Endothelial cell of umbilical vein (primary cell): ENCODE measurements at regions not wholly inside any gene's neighbourhood (a gene's known extent, or its start where the extent isn't known, plus 50 kb on each side); places are given as distances from the start of the nearest gene placed in this dataset.

ENCODE experiments used
- BruUV-seq: library from RNA; stranded (reverse); fragments of 400-500 nt; replicated peaks from 2 replicates; lab custom pipeline; 2021; lab: Mats Ljungman, UMichigan
- CTCF ChIA-PET: fragments of 300-600, 350-600 bp; sonication (Branson Sonifier 250); formaldehyde crosslinking; loops from one replicate; lab custom pipeline; 2021; ENCODE audit warnings: antibody characterized with exemption, inconsistent platforms; lab: Charles Lee
- POLR2A ChIA-PET: fragments of 300-600, 350-600 bp; sonication (Branson Sonifier 250); formaldehyde crosslinking; loops from one replicate; lab custom pipeline; 2021; ENCODE audit warnings: antibody characterized with exemption, inconsistent platforms; lab: Charles Lee
- DNase-seq: peaks from one replicate; pipeline ENCODE4 v3.0.0-alpha.2; 2011; ENCODE audit warnings: low read depth, low spot score
- FAIRE-seq: peaks from 2 replicates; lab custom pipeline; 2011; peaks lifted over from hg19 to GRCh38; lab: Jason Lieb, UNC
- H2AFZ ChIP-seq: 2 replicates; pipeline ENCODE4 v1.6.0; 2012; ENCODE audit warnings: low read depth, low read length, control low read depth, inconsistent platforms
- H3K27ac ChIP-seq: 2 replicates; pipeline ENCODE4 v1.5.1; 2011; ENCODE audit warnings: low read depth, mild to moderate bottlenecking, control low read depth, low read length, moderate library complexity; ENCODE audit not compliant: insufficient read depth
- H3K27me3 ChIP-seq, 2 experiments: 2 replicates each; pipeline versions ENCODE4 v1.6.0 to v1.6.1; 2011; ENCODE audit warnings: low read length in 2 of 2, mixed read lengths in 1 of 2; ENCODE audit not compliant: control insufficient read depth in 2 of 2, insufficient read depth in 2 of 2
- H3K36me3 ChIP-seq, 2 experiments: 2 replicates in 1 of 2; 3 replicates in 1 of 2; pipeline ENCODE4 v1.5.1; 2011; ENCODE audit warnings: low read length in 2 of 2, mild to moderate bottlenecking in 1 of 2, moderate library complexity in 1 of 2; ENCODE audit not compliant: control insufficient read depth in 2 of 2, insufficient read depth in 2 of 2; ENCODE audit errors: extremely low read depth in 1 of 2
- H3K4me1 ChIP-seq: 3 replicates; pipeline ENCODE4 v1.5.1; 2011; ENCODE audit warnings: mild to moderate bottlenecking, low read length; ENCODE audit not compliant: control insufficient read depth, insufficient read depth; ENCODE audit errors: extremely low read depth
- H3K4me2 ChIP-seq: 2 replicates; pipeline ENCODE4 v1.6.1; 2011; ENCODE audit warnings: low read length, control low read depth, mixed read lengths; ENCODE audit not compliant: insufficient read depth
- H3K4me3 ChIP-seq, 3 experiments: fragments of 200-600 bp in 1 of 3; sonication (generic), shearing (Covaris generic) in 1 of 3; replicated peaks in 1 of 3; 2 replicates each; pipeline ENCODE4 v1.5.1; 2011 to 2016; ENCODE audit warnings: control low read depth in 3 of 3, low read length in 3 of 3, mild to moderate bottlenecking in 2 of 3, inconsistent platforms in 1 of 3, low read depth in 1 of 3, moderate library complexity in 1 of 3; ENCODE audit not compliant: insufficient read depth in 1 of 3
- H3K79me2 ChIP-seq: 2 replicates; pipeline ENCODE4 v1.6.0; 2012; ENCODE audit warnings: low read length, inconsistent platforms; ENCODE audit not compliant: control insufficient read depth, insufficient read depth
- H3K9ac ChIP-seq: replicated peaks from 2 replicates; pipeline ENCODE3; 2011; ENCODE audit warnings: low read length, control low read depth; ENCODE audit not compliant: insufficient read depth; ENCODE audit errors: extremely low read depth
- H3K9me1 ChIP-seq: replicated peaks from 3 replicates; pipeline ENCODE4 v1.6.0; 2011; ENCODE audit warnings: mild to moderate bottlenecking, low read length; ENCODE audit not compliant: control insufficient read depth, insufficient read depth; ENCODE audit errors: extremely low read depth
- H3K9me3 ChIP-seq: replicated peaks from 2 replicates; pipeline ENCODE4 v1.5.1; 2012; ENCODE audit warnings: low read length, inconsistent platforms; ENCODE audit not compliant: control insufficient read depth, insufficient read depth
- H4K20me1 ChIP-seq: replicated peaks from 2 replicates; pipeline ENCODE3; 2011; ENCODE audit warnings: mild to moderate bottlenecking, low read length; ENCODE audit not compliant: control insufficient read depth, insufficient read depth; ENCODE audit errors: extremely low read depth
- EZH2 ChIP-seq: IDR thresholded peaks from 2 replicates; pipeline ENCODE4 v1.6.1; 2012; ENCODE audit warnings: borderline replicate concordance, low read depth, mild to moderate bottlenecking, moderate library complexity, low read length, inconsistent platforms; ENCODE audit not compliant: severe bottlenecking
- FOS ChIP-seq: IDR thresholded peaks from 2 replicates; pipeline ENCODE4 v1.6.1; 2011; ENCODE audit warnings: mild to moderate bottlenecking, low read length, moderate library complexity, borderline replicate concordance; ENCODE audit not compliant: insufficient read depth
- GATA2 ChIP-seq: IDR thresholded peaks from 2 replicates; pipeline ENCODE4 v1.7.0; 2011; ENCODE audit warnings: low read depth, mild to moderate bottlenecking, moderate library complexity, mixed read lengths, low read length; ENCODE audit not compliant: insufficient read length, insufficient read depth
- JUN ChIP-seq: IDR thresholded peaks from 2 replicates; pipeline ENCODE4 v1.6.1; 2011; ENCODE audit warnings: borderline replicate concordance, low read depth; ENCODE audit not compliant: insufficient read length, insufficient read depth
- MYC ChIP-seq: IDR thresholded peaks from one replicate; pipeline ENCODE4 v1.6.1; 2011; ENCODE audit warnings: mild to moderate bottlenecking, low read depth, low read length
- POLR2AphosphoS5 ChIP-seq: IDR thresholded peaks from 2 replicates; pipeline ENCODE4 v1.6.1; 2012; ENCODE audit warnings: low read depth, mild to moderate bottlenecking, control low read depth, low read length, moderate library complexity; ENCODE audit not compliant: insufficient read depth
- dilution Hi-C: fragments of 300-500 bp; cut with MboI; formaldehyde crosslinking; loops from one replicate; pipeline ENCODE4 v1.15.0; 2019; ENCODE audit warnings: low sequenced_read_pairs; ENCODE audit not compliant: extremely low pct_ligation_motif_present
- intact Hi-C: fragments of 100-400 bp; cut with micrococcal nuclease; formaldehyde crosslinking; loops from one replicate; pipeline ENCODE4 v1.10.0; 2022

DNA sequence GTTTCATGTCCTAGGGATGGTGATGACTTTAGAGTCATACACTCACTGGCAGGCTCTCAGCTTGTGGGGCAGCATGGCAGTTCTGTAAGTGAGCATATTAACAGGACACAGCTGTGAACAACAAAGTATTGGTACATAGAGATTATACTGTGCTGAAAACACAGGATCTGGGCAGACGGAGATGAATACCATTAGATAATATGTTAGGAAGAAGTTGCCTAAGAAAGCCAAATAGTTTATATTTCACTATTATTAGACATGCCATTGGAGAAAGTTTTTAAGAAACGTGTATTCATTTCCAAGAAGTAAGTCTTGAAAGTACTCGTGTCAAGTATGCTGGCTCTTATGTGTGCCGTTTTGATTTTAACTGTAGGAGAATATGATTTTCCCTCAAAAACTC is 274.5 kb downstream of the INHBA start:
- H3K36me3 ChIP-seq = no peaks in the 10 kb centered on the region
- H3K9ac ChIP-seq = no peak overlapping the region
- intact Hi-C loops = no loop called here
- H3K9me1 ChIP-seq = no peaks in the 10 kb centered on the region
- H2AFZ ChIP-seq = no peak overlapping the region
- FAIRE-seq (no peak), DNase-seq (no peak)
- no peaks in the 10 kb centered on the region for H3K9me3 ChIP-seq
- no peak overlapping the region for H3K4me2 ChIP-seq
- POLR2A ChIA-PET = no interaction called here
- dilution Hi-C loops = no loop called here
- CTCF ChIA-PET = interaction anchor here (0.6 kb wide), 1 partner anchor 43 kb away, joined by 3 read pairs; no protein-coding TSS in a partner anchor
- H3K4me1 ChIP-seq = no peaks in the 10 kb centered on the region
- no peaks in the 10 kb centered on the region for H4K20me1 ChIP-seq
- no peak overlapping the region for H3K4me3 ChIP-seq
- no peak for TF ChIP-seq GATA2
- TF ChIP-seq MYC = no peak
- TF ChIP-seq EZH2 = no peak
- BruUV-seq = no TSS peak
- H3K27ac ChIP-seq = no peak overlapping the region
- H3K27me3 ChIP-seq = no peaks in the 10 kb centered on the region
- H3K79me2 ChIP-seq = no peaks in the 10 kb centered on the region

DNA sequence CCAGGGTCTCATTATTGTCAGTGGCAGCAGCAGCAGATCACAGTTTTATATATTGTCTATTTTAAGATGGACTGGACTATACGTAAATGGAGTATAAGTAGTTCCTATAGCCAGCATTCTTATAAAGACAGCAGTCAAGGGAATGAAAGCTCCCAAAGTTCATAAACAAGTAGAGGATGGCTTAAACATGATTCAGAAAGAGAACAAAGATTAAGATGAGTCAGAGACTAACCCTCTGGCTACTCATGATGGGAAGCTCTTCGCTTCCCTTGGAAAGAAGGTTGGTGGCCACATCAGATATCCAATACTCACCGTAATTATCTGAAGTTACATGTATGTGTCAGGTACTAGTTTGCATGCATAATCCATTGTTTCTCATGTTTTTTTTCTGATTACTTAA is 277.0 kb downstream of the INHBA start:
- H3K9ac ChIP-seq = no peak overlapping the region
- dilution Hi-C loops = no loop called here
- H3K27me3 ChIP-seq = no peaks in the 10 kb centered on the region
- H3K79me2 ChIP-seq = no peaks in the 10 kb centered on the region
- H4K20me1 ChIP-seq = no peaks in the 10 kb centered on the region
- FAIRE-seq (peak; percentile 12), DNase-seq (peak; percentile 8)
- no peaks in the 10 kb centered on the region for H3K9me3 ChIP-seq
- BruUV-seq = no TSS peak
- H2AFZ ChIP-seq = no peak overlapping the region
- CTCF ChIA-PET = interaction anchor here (0.8 to 1.4 kb wide), 4 partner anchors 13 to 423 kb away, joined by 3 read pairs; no protein-coding TSS in a partner anchor
- intact Hi-C loops = no loop called here
- H3K4me2 ChIP-seq = no peak overlapping the region
- TF ChIP-seq FOS (peak; percentile 67), JUN (peak; percentile 6), POLR2AphosphoS5 (no peak), GATA2 (no peak)
- POLR2A ChIA-PET = interaction anchor here (0.6 kb wide), 1 partner anchor 1233 kb away, joined by 4 read pairs; no protein-coding TSS in a partner anchor
- H3K27ac ChIP-seq = no peak overlapping the region
- no peak overlapping the region for H3K4me3 ChIP-seq
- no peaks in the 10 kb centered on the region for H3K4me1 ChIP-seq
- no peaks in the 10 kb centered on the region for H3K36me3 ChIP-seq
- no peaks in the 10 kb centered on the region for H3K9me1 ChIP-seq
